ENCODE measurements at regions not wholly inside any gene's neighbourhood (a gene's known extent, or its start where the extent isn't known, plus 50 kb on each side); places are given as distances from the start of the nearest gene placed in this dataset.

- DNase-seq: no peak
These were observed 135.5 kb upstream of the SORCS3 start for GRCh38 chr10:104505521-104506042.

GRCh38 chr10:104509981-104510380 lies 131.1 kb upstream of the SORCS3 start:
- DNase-seq: no peak

- no peak for DNase-seq
These were observed 130.4 kb upstream of the SORCS3 start for GRCh38 chr10:104510644-104511043.

- no peak for DNase-seq
These were observed 128.3 kb upstream of the SORCS3 start for GRCh38 chr10:104512800-104513199.

GRCh38 chr10:104515678-104516199 lies 125.4 kb upstream of the SORCS3 start:
- no peak for DNase-seq

- DNase-seq: no peak
These were observed 124.1 kb upstream of the SORCS3 start for GRCh38 chr10:104516986-104517385.

GRCh38 chr10:104517946-104518345 lies 123.1 kb upstream of the SORCS3 start:
- no peak for DNase-seq

GRCh38 chr10:104518891-104519290 lies 122.2 kb upstream of the SORCS3 start:
- DNase-seq: no peak

- no peak for DNase-seq
These were observed 120.4 kb upstream of the SORCS3 start for GRCh38 chr10:104520653-104521052.

GRCh38 chr10:104521901-104522694 lies 119.0 kb upstream of the SORCS3 start:
- no peak for DNase-seq

- DNase-seq: no peak
These were observed 114.9 kb upstream of the SORCS3 start for GRCh38 chr10:104526188-104526587.

GRCh38 chr10:104527013-104527412 lies 114.1 kb upstream of the SORCS3 start:
- no peak for DNase-seq

GRCh38 chr10:104540181-104540580 lies 100.9 kb upstream of the SORCS3 start:
- DNase-seq: no peak

GRCh38 chr10:104541820-104542219 lies 99.3 kb upstream of the SORCS3 start:
- no peak for DNase-seq

GRCh38 chr10:104546336-104546735 lies 94.8 kb upstream of the SORCS3 start:
- no peak for DNase-seq

- DNase-seq: no peak
These were observed 94.3 kb upstream of the SORCS3 start for GRCh38 chr10:104546756-104547155.

GRCh38 chr10:104548090-104548489 lies 93.0 kb upstream of the SORCS3 start:
- no peak for DNase-seq

- no peak for DNase-seq
These were observed 84.3 kb upstream of the SORCS3 start for GRCh38 chr10:104556831-104557230.

GRCh38 chr10:104557966-104558365 lies 83.1 kb upstream of the SORCS3 start:
- DNase-seq: no peak

GRCh38 chr10:104559935-104560334 lies 81.2 kb upstream of the SORCS3 start:
- DNase-seq: no peak

- DNase-seq: no peak
These were observed 78.0 kb upstream of the SORCS3 start for GRCh38 chr10:104563051-104563450.

GRCh38 chr10:104563548-104563947 lies 77.5 kb upstream of the SORCS3 start:
- DNase-seq: no peak

GRCh38 chr10:104574427-104574826 lies 66.7 kb upstream of the SORCS3 start:
- DNase-seq: no peak

GRCh38 chr10:104574838-104575237 lies 66.3 kb upstream of the SORCS3 start:
- DNase-seq: no peak

- DNase-seq: no peak
These were observed 64.5 kb upstream of the SORCS3 start for GRCh38 chr10:104576611-104577010.
